HCT116 (cell line): ENCODE measurements at regions not wholly inside any gene's neighbourhood (a gene's known extent, or its start where the extent isn't known, plus 50 kb on each side); places are given as distances from the start of the nearest gene placed in this dataset.
"Not testable (repeated sequence)": the region's sequence is repeated elsewhere in the genome, so short reads cannot be mapped to it uniquely, and the experiment has no call there.

Experiments
- ATAC-seq: fragments of 200-7000 bp; cut with Tn5 transposase; 2 replicates; pipeline ENCODE4 v1.9.1; 2020; ENCODE audit warnings: mild to moderate bottlenecking, moderate library complexity
- BruUV-seq: library from RNA; stranded (reverse); fragments of 400-500 nt; replicated peaks from 2 replicates; lab custom pipeline; 2021; lab: Mats Ljungman, UMichigan
- CTCF ChIA-PET: fragments of 300-600 bp; sonication (Branson Sonifier 250); formaldehyde crosslinking; loops from one replicate; lab custom pipeline; 2021; ENCODE audit warnings: antibody characterized with exemption; lab: Charles Lee
- POLR2A ChIA-PET: fragments of 300-600, 350-600 bp; sonication (Branson Sonifier 250); formaldehyde crosslinking; loops from one replicate; lab custom pipeline; 2021; ENCODE audit warnings: antibody characterized with exemption; lab: Charles Lee
- RAD21 ChIA-PET, 2 experiments: fragments of 300-600 bp; sonication (Branson Sonifier 250); formaldehyde crosslinking; loops; one replicate each; lab custom pipeline; 2023; ENCODE audit warnings: low total read pairs in 2 of 2; ENCODE audit not compliant: uncharacterized antibody in 2 of 2, unreplicated experiment in 2 of 2, low non-redundant PET in 1 of 2; lab: Charles Lee
- DNase-seq: peaks from one replicate; pipeline ENCODE4 v3.0.0-alpha.2; 2010; ENCODE audit warnings: low read depth, low spot score
- H2AFZ ChIP-seq: fragments of 200-600 bp; shearing (Covaris generic), sonication (generic); 2 replicates; pipeline ENCODE4 v1.6.1; 2017; ENCODE audit warnings: low read depth, mixed run types, mixed read lengths, antibody characterized with exemption, low read length; ENCODE audit not compliant: poor library complexity, severe bottlenecking
- H3K27ac ChIP-seq: 2 replicates; pipeline ENCODE4 v1.5.1; 2012; ENCODE audit warnings: low read depth, low read length
- H3K27me3 ChIP-seq: fragments of 200-600 bp; sonication (generic); 2 replicates; pipeline ENCODE4 v1.6.1; 2016; ENCODE audit warnings: mixed run types, low read length, mixed read lengths; ENCODE audit not compliant: insufficient read depth
- H3K36me3 ChIP-seq, 2 experiments: fragments of 200-500 bp in 1 of 2; fragments of 200-600 bp in 1 of 2; sonication (Bioruptor generic) in 1 of 2; sonication (generic) in 1 of 2; 2 replicates each; pipeline versions ENCODE4 v1.5.1 to v1.6.1; 2014 to 2016; ENCODE audit warnings: low read length in 2 of 2, inconsistent platforms in 1 of 2, mixed read lengths in 1 of 2, mixed run types in 1 of 2; ENCODE audit not compliant: insufficient read depth in 2 of 2, control insufficient read depth in 1 of 2
- H3K4me1 ChIP-seq, 2 experiments: fragments of 200-600 bp in 1 of 2; sonication (generic) in 1 of 2; 2 replicates each; pipeline versions ENCODE4 v1.5.1 to v1.6.1; 2012 to 2017; ENCODE audit warnings: low read length in 2 of 2, inconsistent platforms in 1 of 2, mild to moderate bottlenecking in 1 of 2, mixed read lengths in 1 of 2, mixed run types in 1 of 2, moderate library complexity in 1 of 2; ENCODE audit not compliant: insufficient read depth in 2 of 2, control insufficient read depth in 1 of 2
- H3K4me2 ChIP-seq: fragments of 200-600 bp; sonication (generic); 2 replicates; pipeline ENCODE4 v1.6.1; 2017; ENCODE audit warnings: mixed run types, low read length, mixed read lengths
- H3K4me3 ChIP-seq, 2 experiments: fragments of 200-600 bp in 1 of 2; sonication (generic) in 1 of 2; replicated peaks in 1 of 2; 2 replicates each; pipeline ENCODE4 v1.5.1; 2011 to 2016; ENCODE audit warnings: low read length in 2 of 2, control low read depth in 1 of 2, low read depth in 1 of 2, mild to moderate bottlenecking in 1 of 2, mixed read lengths in 1 of 2, mixed run types in 1 of 2
- H3K79me2 ChIP-seq: fragments of 200-600 bp; sonication (generic); 2 replicates; pipeline ENCODE4 v1.6.1; 2017; ENCODE audit warnings: mild to moderate bottlenecking, mixed run types, low read length, moderate library complexity, mixed read lengths; ENCODE audit not compliant: insufficient read depth
- H3K9ac ChIP-seq: fragments of 200-600 bp; sonication (generic); 2 replicates; pipeline ENCODE4 v1.6.1; 2016; ENCODE audit warnings: low read length, mixed read lengths
- H3K9me2 ChIP-seq: fragments of 200-600 bp; sonication (generic), shearing (Covaris generic); 2 replicates; pipeline ENCODE4 v1.6.1; 2017; ENCODE audit warnings: mixed run types, mild to moderate bottlenecking, moderate library complexity; ENCODE audit not compliant: insufficient read depth
- H3K9me3 ChIP-seq, 2 experiments: fragments of 200-500 bp in 1 of 2; fragments of 200-600 bp in 1 of 2; sonication (Bioruptor generic) in 1 of 2; sonication (generic) in 1 of 2; 2 replicates each; pipeline ENCODE4 v1.6.1; 2014 to 2017; ENCODE audit warnings: low read length in 2 of 2, mixed read lengths in 2 of 2, inconsistent platforms in 1 of 2, low read depth in 1 of 2, mild to moderate bottlenecking in 1 of 2, mixed run types in 1 of 2, moderate library complexity in 1 of 2; ENCODE audit not compliant: control insufficient read depth in 1 of 2, insufficient read depth in 1 of 2
- H4K20me1 ChIP-seq: fragments of 200-600 bp; sonication (generic), shearing (Covaris generic); 2 replicates; pipeline ENCODE4 v1.6.1; 2017; ENCODE audit warnings: mixed run types, mild to moderate bottlenecking, moderate library complexity; ENCODE audit not compliant: insufficient read depth
- ATF3 ChIP-seq: IDR thresholded peaks from 2 replicates; pipeline ENCODE4 v1.6.1; 2012
- CEBPB ChIP-seq: IDR thresholded peaks from 2 replicates; pipeline ENCODE4 v1.6.1; 2012; ENCODE audit warnings: low read depth
- EGR1 ChIP-seq: IDR thresholded peaks from 2 replicates; pipeline ENCODE4 v1.6.1; 2012; ENCODE audit warnings: low read depth
- EZH2 ChIP-seq: fragments of 200-600 bp; sonication (generic); IDR thresholded peaks from 2 replicates; pipeline ENCODE4 v1.6.1; 2017; ENCODE audit warnings: antibody characterized with exemption, mixed run types
- EZH2phosphoT487 ChIP-seq: fragments of 200-600 bp; IDR thresholded peaks from 2 replicates; pipeline ENCODE4 v1.6.1; 2018; ENCODE audit warnings: antibody characterized with exemption, borderline replicate concordance
- FOSL1 ChIP-seq: IDR thresholded peaks from 2 replicates; pipeline ENCODE4 v1.6.1; 2012; ENCODE audit warnings: low read depth
- JUND ChIP-seq: IDR thresholded peaks from 2 replicates; pipeline ENCODE4 v1.6.1; 2012
- MAX ChIP-seq: IDR thresholded peaks from 2 replicates; pipeline ENCODE4 v1.6.1; 2012
- POLR2A ChIP-seq: IDR thresholded peaks from 2 replicates; pipeline ENCODE4 v1.7.0; 2011; ENCODE audit warnings: borderline replicate concordance; ENCODE audit not compliant: insufficient read depth, insufficient read length; ENCODE audit errors: extremely low read depth
- POLR2AphosphoS5 ChIP-seq: IDR thresholded peaks from 2 replicates; pipeline ENCODE4 v1.6.1; 2011; ENCODE audit warnings: mild to moderate bottlenecking, low read depth, low read length, moderate library complexity
- RAD21 ChIP-seq: IDR thresholded peaks from 2 replicates; pipeline ENCODE4 v1.6.1; 2012; ENCODE audit warnings: low read depth, mild to moderate bottlenecking
- REST ChIP-seq: IDR thresholded peaks from 2 replicates; pipeline ENCODE4 v1.6.1; 2012; ENCODE audit warnings: low read depth
- SIN3A ChIP-seq: IDR thresholded peaks from 2 replicates; pipeline ENCODE4 v1.6.1; 2012; ENCODE audit warnings: low read depth
- SP1 ChIP-seq: IDR thresholded peaks from 2 replicates; pipeline ENCODE4 v1.6.1; 2012; ENCODE audit warnings: low read depth
- SRF ChIP-seq: IDR thresholded peaks from 2 replicates; pipeline ENCODE4 v1.6.1; 2012; ENCODE audit warnings: low read depth
- TCF7L2 ChIP-seq: IDR thresholded peaks from 2 replicates; pipeline ENCODE4 v1.7.0; 2011; ENCODE audit warnings: borderline replicate concordance, inconsistent platforms; ENCODE audit not compliant: insufficient read depth, insufficient read length; ENCODE audit errors: extremely low read depth
- ZNF274 ChIP-seq: fragments of 200-500 bp; sonication (Bioruptor generic); IDR thresholded peaks from 2 replicates; pipeline ENCODE4 v1.6.1; 2014; ENCODE audit warnings: mild to moderate bottlenecking, low read depth, low read length, inconsistent platforms
- intact Hi-C: fragments of 100-400 bp; cut with micrococcal nuclease; formaldehyde crosslinking; loops from 2 replicates; pipeline ENCODE4 v1.10.0; 2022

- Histone ChIP-seq H3K27me3 (no peaks in the 10 kb centered on the region), H3K9me2 (no peaks in the 10 kb centered on the region), H4K20me1 (no peaks in the 10 kb centered on the region), H3K27ac (no peak overlapping the region), H3K9ac (no peak overlapping the region), H3K9me3 (peaks cover 5 to 22% of the 10 kb centered on the region in 2 experiments; a peak in 2 of 4 replicates), H3K4me2 (no peak overlapping the region), H3K4me3 (no peak overlapping the region), H2AFZ (no peak overlapping the region), H3K36me3 (no peaks in the 10 kb centered on the region), H3K79me2 (no peaks in the 10 kb centered on the region), H3K4me1 (no peaks in the 10 kb centered on the region)
- DNase-seq (no peak), ATAC-seq (no peak)
- ChIA-PET POLR2A (no interaction called here), CTCF (no interaction called here), RAD21 (no interaction called here)
- intact Hi-C loops: no loop called here
- no TSS peak for BruUV-seq
- no peak for TF ChIP-seq EZH2
- TF ChIP-seq TCF7L2: no peak
- TF ChIP-seq EGR1: no peak
- no peak for TF ChIP-seq REST
- no peak for TF ChIP-seq RAD21
- no peak for TF ChIP-seq EZH2phosphoT487
- no peak for TF ChIP-seq MAX
- TF ChIP-seq POLR2A: no peak
- TF ChIP-seq ZNF274: no peak
- TF ChIP-seq POLR2AphosphoS5: no peak
- TF ChIP-seq SRF: no peak
- TF ChIP-seq FOSL1: no peak
- TF ChIP-seq CEBPB: no peak
- no peak for TF ChIP-seq SIN3A
- TF ChIP-seq JUND: no peak
- TF ChIP-seq ATF3: no peak
- no peak for TF ChIP-seq SP1
These were observed 93.4 kb upstream of the TMEM132D start for GRCh38 chr12:129997239-129997638.

GRCh38 chr12:130004310-130004877 lies 100.6 kb upstream of the TMEM132D start:
- H3K4me3 ChIP-seq, H3K9ac ChIP-seq, H3K36me3 ChIP-seq, H3K27me3 ChIP-seq, H3K9me2 ChIP-seq, H3K4me2 ChIP-seq, H4K20me1 ChIP-seq, H3K27ac ChIP-seq, intact Hi-C loops, H3K4me1 ChIP-seq, RAD21 ChIA-PET, BruUV-seq, POLR2A ChIA-PET, ATAC-seq, H2AFZ ChIP-seq, H3K79me2 ChIP-seq, CTCF ChIA-PET, DNase-seq: not testable (repeated sequence)
- peaks cover 0 to 15% of the 10 kb centered on the region in 2 experiments; a peak in 2 of 4 replicates for H3K9me3 ChIP-seq
